ENCODE measurements at regions not wholly inside any gene's neighbourhood (a gene's known extent, or its start where the extent isn't known, plus 50 kb on each side); places are given as distances from the start of the nearest gene placed in this dataset.

DNA sequence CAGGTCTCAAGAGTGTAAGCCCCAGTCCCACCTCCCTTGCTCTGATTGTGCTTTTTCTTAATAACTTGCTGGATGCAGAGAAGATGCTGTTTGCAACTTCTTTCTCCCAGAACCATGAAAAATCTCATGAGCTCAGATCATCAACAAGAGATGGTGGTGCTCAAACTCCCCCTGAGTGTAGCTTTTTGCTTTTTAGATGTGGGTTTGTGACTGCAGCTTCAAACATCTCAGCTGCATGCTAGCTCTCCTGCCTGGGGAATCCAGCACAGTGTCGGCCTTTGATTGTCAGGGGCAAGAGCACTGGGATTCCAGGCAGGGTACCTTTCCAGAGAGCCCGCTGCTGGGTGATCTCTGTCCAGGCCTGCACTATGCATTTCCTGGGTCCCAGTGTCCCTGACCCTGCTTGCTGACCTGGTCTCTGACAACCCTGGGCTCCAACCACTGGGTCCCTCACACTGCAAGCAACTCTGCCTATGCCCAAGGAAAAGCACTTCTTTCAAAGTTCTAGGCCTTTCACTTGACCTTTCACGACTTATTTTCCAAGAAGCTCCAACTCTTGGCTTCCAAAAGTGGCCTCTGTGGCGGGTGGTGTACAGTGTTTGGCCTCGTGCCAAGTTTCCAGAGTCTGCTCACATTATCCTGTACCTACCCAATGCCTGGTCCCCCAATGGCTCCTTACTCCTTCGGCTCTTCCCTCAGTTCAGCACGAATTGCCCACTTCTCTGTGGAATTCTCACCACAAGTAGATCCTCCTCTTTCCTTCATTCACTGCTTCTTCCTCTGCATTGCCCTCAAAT lies 69.7 kb upstream of the LY86 start:
- no peak overlapping the region for H3K27ac ChIP-seq
- no peaks in the 10 kb centered on the region for H3K27me3 ChIP-seq
- DNase-seq = no peak
- intact Hi-C loops (cut with DNase I) = no loop called here
- H3K4me3 ChIP-seq = no peak overlapping the region
- no peaks in the 10 kb centered on the region for H3K36me3 ChIP-seq
- TF ChIP-seq, protein P1, sequence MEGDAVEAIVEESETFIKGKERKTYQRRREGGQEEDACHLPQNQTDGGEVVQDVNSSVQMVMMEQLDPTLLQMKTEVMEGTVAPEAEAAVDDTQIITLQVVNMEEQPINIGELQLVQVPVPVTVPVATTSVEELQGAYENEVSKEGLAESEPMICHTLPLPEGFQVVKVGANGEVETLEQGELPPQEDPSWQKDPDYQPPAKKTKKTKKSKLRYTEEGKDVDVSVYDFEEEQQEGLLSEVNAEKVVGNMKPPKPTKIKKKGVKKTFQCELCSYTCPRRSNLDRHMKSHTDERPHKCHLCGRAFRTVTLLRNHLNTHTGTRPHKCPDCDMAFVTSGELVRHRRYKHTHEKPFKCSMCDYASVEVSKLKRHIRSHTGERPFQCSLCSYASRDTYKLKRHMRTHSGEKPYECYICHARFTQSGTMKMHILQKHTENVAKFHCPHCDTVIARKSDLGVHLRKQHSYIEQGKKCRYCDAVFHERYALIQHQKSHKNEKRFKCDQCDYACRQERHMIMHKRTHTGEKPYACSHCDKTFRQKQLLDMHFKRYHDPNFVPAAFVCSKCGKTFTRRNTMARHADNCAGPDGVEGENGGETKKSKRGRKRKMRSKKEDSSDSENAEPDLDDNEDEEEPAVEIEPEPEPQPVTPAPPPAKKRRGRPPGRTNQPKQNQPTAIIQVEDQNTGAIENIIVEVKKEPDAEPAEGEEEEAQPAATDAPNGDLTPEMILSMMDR (IDR thresholded peaks at IDR 0.05) = no peak
- no peaks in the 10 kb centered on the region for H3K9me3 ChIP-seq
- no peaks in the 10 kb centered on the region for H3K4me1 ChIP-seq
- no peak for ATAC-seq

DNA sequence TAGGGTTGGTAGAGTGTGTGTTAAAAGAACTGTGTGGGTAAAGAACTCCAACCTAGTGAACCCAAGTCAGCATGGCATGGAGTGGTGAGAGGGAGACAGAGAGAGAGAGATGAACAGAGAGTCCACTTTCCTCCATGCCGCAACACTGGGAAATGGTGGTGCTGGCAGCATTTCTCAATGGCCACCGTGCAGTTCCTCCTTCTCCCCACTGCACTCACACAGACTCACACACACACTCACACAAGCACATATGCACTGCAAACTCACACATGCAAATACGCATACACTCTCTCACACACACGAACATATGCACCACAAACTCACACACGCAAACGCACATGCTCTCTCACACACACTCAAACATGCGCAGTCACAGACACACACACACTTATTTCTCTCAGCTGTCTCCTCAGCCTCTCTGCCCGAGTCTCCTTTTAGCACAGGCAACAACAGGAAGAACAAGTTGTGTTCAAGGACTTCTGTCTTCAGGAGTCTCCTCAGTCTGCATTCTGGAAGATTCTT lies 66.5 kb upstream of the LY86 start:
- H3K4me3 ChIP-seq = no peak overlapping the region
- no peak overlapping the region for H3K27ac ChIP-seq
- ATAC-seq (peak; percentile 56), DNase-seq (no peak)
- intact Hi-C loops (cut with DNase I) = no loop called here
- no peaks in the 10 kb centered on the region for H3K9me3 ChIP-seq
- TF ChIP-seq, protein P1 (IDR thresholded peaks at IDR 0.05) = no peak
- no peaks in the 10 kb centered on the region for H3K27me3 ChIP-seq
- H3K36me3 ChIP-seq = no peaks in the 10 kb centered on the region
- H3K4me1 ChIP-seq = no peaks in the 10 kb centered on the region

DNA sequence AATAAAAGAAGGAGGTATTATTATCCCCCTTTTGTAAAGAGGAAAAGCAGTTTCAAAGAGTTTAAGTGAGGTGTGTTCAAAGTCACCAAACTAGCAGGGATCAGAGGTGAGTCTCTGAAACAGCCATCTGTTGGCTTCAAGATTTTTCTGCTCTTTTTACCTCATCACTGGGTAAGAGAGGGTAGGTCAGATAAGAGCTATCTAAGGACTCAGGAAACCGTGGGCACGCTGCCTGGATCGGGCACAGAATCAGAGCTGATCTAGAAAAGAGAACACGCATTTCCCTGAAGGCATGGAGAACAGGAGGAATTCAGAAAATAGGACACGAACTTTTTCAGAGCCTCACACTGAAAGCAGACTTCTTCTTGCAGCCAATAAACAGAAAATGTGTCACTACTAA lies 65.8 kb upstream of the LY86 start:
- H3K4me1 ChIP-seq = no peaks in the 10 kb centered on the region
- no peaks in the 10 kb centered on the region for H3K36me3 ChIP-seq
- intact Hi-C loops (cut with DNase I) = no loop called here
- H3K27ac ChIP-seq = no peak overlapping the region
- no peaks in the 10 kb centered on the region for H3K27me3 ChIP-seq
- ATAC-seq (no peak), DNase-seq (no peak)
- H3K4me3 ChIP-seq = no peak overlapping the region
- TF ChIP-seq, protein P1 (IDR thresholded peaks at IDR 0.05) = no peak
- no peaks in the 10 kb centered on the region for H3K9me3 ChIP-seq

DNA sequence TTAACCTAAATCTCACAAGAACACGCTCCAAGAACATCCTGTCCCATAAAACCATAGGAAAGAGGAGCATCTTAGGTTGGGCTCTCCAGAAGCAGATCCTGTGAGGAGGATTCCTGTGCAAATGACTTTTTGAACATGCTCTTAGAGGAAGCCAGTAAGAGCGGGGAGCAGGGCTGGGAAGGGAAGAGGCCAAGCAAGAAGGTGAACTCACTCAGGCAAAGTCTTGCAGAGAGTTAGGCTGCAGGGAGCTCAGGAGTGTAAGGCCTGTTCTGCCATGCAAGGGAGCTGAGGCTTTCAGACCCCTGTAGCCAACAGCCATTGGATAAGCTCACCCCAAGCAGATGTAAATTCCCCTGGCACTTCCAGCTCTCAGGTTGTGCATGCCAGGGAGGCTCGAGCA lies 63.6 kb upstream of the LY86 start:
- H3K4me1 ChIP-seq = no peaks in the 10 kb centered on the region
- DNase-seq (no peak), ATAC-seq (no peak)
- H3K9me3 ChIP-seq = no peaks in the 10 kb centered on the region
- TF ChIP-seq, protein P1 (IDR thresholded peaks at IDR 0.05) = no peak
- H3K36me3 ChIP-seq = no peaks in the 10 kb centered on the region
- no peak overlapping the region for H3K4me3 ChIP-seq
- intact Hi-C loops (cut with DNase I) = no loop called here
- no peak overlapping the region for H3K27ac ChIP-seq
- H3K27me3 ChIP-seq = no peaks in the 10 kb centered on the region

DNA sequence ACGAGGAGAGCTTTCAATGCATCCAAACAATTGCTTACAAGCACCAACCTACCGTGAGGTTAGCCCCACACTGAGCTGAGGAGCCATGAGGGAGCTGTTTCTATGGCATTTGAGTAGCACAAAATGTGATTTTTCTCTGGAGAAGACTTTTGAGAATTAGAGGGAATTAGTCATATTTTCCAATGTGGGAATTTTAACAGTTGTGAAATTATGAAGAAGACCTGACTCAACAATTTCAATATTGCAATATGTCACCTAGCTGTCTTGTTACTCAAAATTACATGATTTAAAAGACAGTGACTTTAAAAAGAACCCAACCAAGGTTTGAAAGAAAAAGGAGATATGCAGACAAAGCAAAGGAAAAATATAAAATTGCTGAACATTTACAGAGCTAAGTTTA lies 62.6 kb upstream of the LY86 start:
- Histone ChIP-seq H3K36me3 (no peaks in the 10 kb centered on the region), H3K9me3 (no peaks in the 10 kb centered on the region), H3K27me3 (no peaks in the 10 kb centered on the region), H3K27ac (no peak overlapping the region), H3K4me3 (no peak overlapping the region), H3K4me1 (no peaks in the 10 kb centered on the region)
- intact Hi-C loops (cut with DNase I) = no loop called here
- TF ChIP-seq, protein P1 (IDR thresholded peaks at IDR 0.05) = no peak
- DNase-seq (no peak), ATAC-seq (no peak)
